NB4 (cell line): ENCODE measurements at regions not wholly inside any gene's neighbourhood (a gene's known extent, or its start where the extent isn't known, plus 50 kb on each side); places are given as distances from the start of the nearest gene placed in this dataset.

Experiments used
- DNase-seq: peaks from one replicate; pipeline ENCODE4 v3.0.0; 2010; ENCODE audit warnings: low read depth
- H3K4me3 ChIP-seq: one replicate; pipeline ENCODE4 v1.5.1; 2011; ENCODE audit warnings: mild to moderate bottlenecking, low read depth, low read length, moderate library complexity
- MYC ChIP-seq: IDR thresholded peaks from 2 replicates; pipeline ENCODE4 v1.6.1; 2011; ENCODE audit warnings: low read depth, low read length
- POLR2A ChIP-seq: IDR thresholded peaks from 2 replicates; pipeline ENCODE4 v1.6.1; 2011; ENCODE audit warnings: mild to moderate bottlenecking; ENCODE audit not compliant: insufficient read length; ENCODE audit errors: extremely low read depth
- TF ChIP-seq, protein P1 (sequence below): IDR thresholded peaks from 2 replicates; pipeline ENCODE4 v1.6.1; 2011; ENCODE audit warnings: low read depth, low read length
- TF ChIP-seq, protein P2 (sequence below): IDR thresholded peaks from one replicate; pipeline ENCODE4 v1.5.1; 2012; ENCODE audit warnings: low read depth, low read length

DNA sequence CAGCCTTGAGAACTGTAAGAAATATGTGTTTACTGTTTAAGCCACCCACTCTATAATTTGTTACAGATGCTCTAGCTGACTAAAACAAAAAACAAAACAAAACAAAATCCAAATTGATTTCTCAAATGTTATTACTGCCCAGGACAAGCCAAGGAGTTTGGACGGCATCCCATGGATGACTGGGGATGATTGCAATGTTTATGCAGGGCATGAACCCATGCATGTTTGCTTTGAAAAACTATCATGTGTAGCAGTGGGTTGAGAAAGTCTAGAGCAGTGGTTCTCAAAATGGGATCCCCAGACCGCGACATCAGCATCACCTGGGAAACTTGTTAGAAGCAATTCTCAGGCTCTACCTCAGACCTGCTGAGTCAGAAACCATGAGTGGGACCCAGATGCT lies 223.2 kb upstream of the PSMD7 start:
- TF ChIP-seq, protein P1, sequence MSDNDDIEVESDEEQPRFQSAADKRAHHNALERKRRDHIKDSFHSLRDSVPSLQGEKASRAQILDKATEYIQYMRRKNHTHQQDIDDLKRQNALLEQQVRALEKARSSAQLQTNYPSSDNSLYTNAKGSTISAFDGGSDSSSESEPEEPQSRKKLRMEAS: no peak
- no peak for TF ChIP-seq POLR2A
- TF ChIP-seq MYC: no peak
- TF ChIP-seq, protein P2, sequence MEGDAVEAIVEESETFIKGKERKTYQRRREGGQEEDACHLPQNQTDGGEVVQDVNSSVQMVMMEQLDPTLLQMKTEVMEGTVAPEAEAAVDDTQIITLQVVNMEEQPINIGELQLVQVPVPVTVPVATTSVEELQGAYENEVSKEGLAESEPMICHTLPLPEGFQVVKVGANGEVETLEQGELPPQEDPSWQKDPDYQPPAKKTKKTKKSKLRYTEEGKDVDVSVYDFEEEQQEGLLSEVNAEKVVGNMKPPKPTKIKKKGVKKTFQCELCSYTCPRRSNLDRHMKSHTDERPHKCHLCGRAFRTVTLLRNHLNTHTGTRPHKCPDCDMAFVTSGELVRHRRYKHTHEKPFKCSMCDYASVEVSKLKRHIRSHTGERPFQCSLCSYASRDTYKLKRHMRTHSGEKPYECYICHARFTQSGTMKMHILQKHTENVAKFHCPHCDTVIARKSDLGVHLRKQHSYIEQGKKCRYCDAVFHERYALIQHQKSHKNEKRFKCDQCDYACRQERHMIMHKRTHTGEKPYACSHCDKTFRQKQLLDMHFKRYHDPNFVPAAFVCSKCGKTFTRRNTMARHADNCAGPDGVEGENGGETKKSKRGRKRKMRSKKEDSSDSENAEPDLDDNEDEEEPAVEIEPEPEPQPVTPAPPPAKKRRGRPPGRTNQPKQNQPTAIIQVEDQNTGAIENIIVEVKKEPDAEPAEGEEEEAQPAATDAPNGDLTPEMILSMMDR: no peak
- no peak overlapping the region for H3K4me3 ChIP-seq
- DNase-seq: no peak

DNA sequence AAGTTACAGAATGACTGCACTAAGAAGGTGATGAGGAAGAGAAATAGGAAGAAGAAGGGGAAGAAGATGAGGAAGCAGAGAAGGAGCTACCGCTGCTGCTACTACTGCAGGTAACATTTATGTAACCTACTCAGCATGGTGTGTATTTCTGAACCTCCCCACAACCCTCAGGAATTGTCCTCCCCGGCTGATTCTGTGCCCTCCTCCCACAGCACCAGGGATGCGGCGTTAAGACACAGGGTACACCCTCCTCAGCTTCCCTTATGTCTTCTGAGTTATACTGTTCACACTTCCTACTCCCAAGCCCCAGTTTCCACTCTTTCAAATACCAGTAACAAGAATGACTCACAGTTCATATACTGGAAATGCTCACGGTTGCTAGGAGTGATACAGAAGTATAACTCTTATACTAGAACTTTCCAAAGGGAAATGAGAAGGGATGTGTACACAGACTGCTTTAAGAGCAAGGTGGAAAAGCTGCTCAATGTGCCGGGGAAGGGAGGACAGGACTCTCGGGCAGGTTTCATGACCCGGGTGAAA lies 224.5 kb upstream of the PSMD7 start:
- TF ChIP-seq, protein P2: no peak
- TF ChIP-seq MYC: no peak
- TF ChIP-seq, protein P1: no peak
- TF ChIP-seq POLR2A: no peak
- DNase-seq: no peak
- H3K4me3 ChIP-seq: no peak overlapping the region

DNA sequence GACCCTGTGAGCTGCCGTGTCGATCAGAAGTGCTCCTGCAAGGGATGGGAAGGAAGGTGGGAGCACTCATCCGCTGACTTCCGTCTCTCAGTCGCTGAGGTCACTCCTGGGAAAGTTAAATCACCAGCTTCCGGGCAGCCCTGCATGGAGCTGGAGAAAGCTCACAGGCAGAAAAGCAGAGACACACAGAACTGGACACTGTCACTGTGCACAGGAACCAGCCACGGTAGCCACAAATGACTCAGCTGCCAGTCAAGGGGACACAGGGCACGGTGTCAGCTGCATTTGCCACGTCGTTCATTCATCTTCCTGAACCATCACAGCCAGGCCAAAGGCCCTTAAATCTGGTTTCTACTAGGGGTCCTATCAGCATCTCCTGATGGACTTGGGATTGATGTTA lies 226.4 kb upstream of the PSMD7 start:
- no peak overlapping the region for H3K4me3 ChIP-seq
- DNase-seq: no peak
- TF ChIP-seq POLR2A (no peak), MYC (no peak)
- TF ChIP-seq, protein P2: no peak
- TF ChIP-seq, protein P1: no peak

DNA sequence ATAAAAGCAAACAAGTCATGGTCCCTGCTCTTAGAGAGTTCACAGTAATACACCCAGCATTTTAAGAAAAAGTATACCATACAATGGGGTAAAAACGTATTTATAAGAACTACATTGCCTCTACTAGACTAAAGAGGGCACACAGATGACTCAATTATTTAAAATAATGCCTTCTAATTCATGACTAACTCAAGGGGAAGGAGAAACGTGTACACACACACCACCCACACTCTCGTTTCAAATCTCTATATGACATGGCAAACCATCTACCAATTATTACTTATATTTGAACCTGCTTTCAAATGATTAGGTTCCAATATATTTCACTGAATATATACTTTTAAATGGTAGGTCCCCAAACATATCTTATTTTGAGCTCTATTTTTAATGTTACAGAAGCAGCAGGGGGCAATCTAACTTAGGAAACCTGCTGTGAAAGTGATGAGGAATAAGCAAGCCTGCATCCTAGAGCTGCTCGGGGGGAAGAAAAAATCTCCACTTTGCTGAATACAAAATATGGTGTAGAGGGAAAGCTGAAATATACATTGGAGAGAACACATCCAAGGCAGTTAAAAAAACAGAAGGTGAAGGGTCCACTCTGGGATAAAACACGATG lies 232.4 kb upstream of the PSMD7 start:
- no peak overlapping the region for H3K4me3 ChIP-seq
- TF ChIP-seq, protein P2: no peak
- TF ChIP-seq MYC (no peak), POLR2A (no peak)
- TF ChIP-seq, protein P1: no peak
- no peak for DNase-seq

DNA sequence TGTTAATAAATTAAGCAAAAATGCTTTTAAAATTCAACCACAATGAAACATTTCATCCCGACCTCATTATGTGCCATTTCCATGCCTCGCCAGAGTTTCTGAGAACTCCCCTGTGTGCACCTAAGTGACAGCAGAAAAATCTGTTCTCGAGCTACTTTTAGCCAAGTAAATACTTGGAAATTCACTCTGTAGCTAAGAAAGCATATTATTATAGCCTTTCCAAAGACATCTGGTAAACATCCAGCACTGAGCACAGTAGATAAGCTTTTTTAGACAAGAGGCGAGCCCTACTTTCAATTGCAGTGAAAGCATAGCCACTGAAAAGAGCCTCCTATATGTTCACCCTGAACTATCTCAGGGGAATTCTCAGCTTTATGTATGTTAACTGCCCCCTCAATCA lies 242.8 kb upstream of the PSMD7 start:
- H3K4me3 ChIP-seq: no peak overlapping the region
- DNase-seq: no peak
- TF ChIP-seq MYC (no peak), POLR2A (no peak)
- TF ChIP-seq, protein P1: no peak
- TF ChIP-seq, protein P2: no peak
